GM13976 (cell line): ENCODE measurements at regions not wholly inside any gene's neighbourhood (a gene's known extent, or its start where the extent isn't known, plus 50 kb on each side); places are given as distances from the start of the nearest gene placed in this dataset.
"Not testable (repeated sequence)": the region's sequence is repeated elsewhere in the genome, so short reads cannot be mapped to it uniquely, and the experiment has no call there.

ENCODE experiments used
- DNase-seq: peaks from one replicate; pipeline ENCODE4 v3.0.0; 2012; ENCODE audit warnings: low spot score
- in situ Hi-C: fragments of 300-500 bp; cut with MboI; formaldehyde crosslinking; loops from one replicate; pipeline ENCODE4 v1.12.0; 2022; ENCODE audit warnings: low sequenced_read_pairs, mixed read lengths, inconsistent platforms; ENCODE audit not compliant: unreplicated experiment
- TF ChIP-seq, protein P1 (sequence below): IDR thresholded peaks from 2 replicates; pipeline ENCODE4 v1.5.1; 2012; ENCODE audit warnings: borderline replicate concordance, mild to moderate bottlenecking; ENCODE audit not compliant: insufficient read depth; ENCODE audit errors: extremely low read depth, missing control alignments, control extremely low read depth

DNA sequence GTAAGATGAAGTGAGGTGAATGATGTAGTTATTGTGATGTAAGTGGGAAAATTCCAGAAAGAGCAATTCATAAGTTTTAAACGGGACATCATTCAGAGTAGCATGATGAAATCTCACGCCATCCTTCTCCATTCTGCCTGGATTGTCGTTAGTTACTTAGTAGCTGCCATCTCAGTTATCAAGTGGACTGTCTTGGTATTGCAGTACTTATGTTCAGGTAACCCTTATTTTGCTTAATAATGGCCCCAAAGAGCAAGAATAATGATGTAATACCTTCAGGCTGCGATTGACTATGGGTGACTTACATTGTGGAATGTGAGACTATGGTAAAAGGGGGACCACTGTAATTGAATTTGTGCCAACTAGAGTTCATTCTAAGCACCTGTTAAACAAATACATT, 234.1 kb upstream of the TOM1L1 start:
- in situ Hi-C loops, result no loop called here
- TF ChIP-seq, protein P1, sequence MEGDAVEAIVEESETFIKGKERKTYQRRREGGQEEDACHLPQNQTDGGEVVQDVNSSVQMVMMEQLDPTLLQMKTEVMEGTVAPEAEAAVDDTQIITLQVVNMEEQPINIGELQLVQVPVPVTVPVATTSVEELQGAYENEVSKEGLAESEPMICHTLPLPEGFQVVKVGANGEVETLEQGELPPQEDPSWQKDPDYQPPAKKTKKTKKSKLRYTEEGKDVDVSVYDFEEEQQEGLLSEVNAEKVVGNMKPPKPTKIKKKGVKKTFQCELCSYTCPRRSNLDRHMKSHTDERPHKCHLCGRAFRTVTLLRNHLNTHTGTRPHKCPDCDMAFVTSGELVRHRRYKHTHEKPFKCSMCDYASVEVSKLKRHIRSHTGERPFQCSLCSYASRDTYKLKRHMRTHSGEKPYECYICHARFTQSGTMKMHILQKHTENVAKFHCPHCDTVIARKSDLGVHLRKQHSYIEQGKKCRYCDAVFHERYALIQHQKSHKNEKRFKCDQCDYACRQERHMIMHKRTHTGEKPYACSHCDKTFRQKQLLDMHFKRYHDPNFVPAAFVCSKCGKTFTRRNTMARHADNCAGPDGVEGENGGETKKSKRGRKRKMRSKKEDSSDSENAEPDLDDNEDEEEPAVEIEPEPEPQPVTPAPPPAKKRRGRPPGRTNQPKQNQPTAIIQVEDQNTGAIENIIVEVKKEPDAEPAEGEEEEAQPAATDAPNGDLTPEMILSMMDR, result no peak
- no peak for DNase-seq

DNA sequence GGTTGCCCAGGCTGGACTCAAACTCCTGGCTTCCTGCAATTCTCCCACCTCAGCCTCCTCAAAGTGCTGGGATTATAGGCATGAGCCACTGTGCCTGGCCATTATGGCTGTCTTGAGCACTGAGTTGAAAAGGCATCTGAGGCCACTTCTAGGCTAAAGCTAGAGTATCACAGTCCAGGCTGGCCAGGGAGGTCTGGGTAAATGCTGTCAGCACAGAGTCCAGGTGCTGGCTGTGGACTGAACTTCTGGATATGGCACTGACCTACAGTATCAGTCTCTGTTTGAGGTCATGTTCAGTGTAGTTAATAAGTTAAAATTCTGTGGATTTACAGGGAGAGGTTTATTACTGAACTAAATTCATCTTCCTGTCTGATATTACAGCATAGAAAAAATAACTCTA, 222.5 kb upstream of the TOM1L1 start:
- DNase-seq, result no peak
- TF ChIP-seq, protein P1, result no peak
- in situ Hi-C loops, result no loop called here

DNA sequence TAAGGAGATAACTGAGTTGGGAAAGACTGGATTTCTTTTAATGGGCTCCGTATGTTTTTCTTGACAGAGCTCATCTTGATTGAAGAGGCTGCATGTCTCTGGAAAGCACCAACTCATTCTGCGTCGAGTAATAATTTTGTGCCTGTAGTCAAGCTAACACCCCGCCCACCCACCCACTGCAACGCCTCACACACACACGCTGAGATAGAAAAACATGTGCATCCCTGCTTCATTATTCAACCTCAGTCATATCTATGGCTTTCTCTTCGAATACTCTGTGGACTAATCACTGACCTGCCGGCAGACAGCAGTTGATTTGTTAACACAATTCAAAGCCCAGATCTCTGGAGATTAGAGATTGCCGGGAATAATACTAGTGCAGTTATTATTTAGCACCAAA, 220.2 kb upstream of the TOM1L1 start:
- DNase-seq, result no peak
- TF ChIP-seq, protein P1, result no peak
- in situ Hi-C loops, result no loop called here

DNA sequence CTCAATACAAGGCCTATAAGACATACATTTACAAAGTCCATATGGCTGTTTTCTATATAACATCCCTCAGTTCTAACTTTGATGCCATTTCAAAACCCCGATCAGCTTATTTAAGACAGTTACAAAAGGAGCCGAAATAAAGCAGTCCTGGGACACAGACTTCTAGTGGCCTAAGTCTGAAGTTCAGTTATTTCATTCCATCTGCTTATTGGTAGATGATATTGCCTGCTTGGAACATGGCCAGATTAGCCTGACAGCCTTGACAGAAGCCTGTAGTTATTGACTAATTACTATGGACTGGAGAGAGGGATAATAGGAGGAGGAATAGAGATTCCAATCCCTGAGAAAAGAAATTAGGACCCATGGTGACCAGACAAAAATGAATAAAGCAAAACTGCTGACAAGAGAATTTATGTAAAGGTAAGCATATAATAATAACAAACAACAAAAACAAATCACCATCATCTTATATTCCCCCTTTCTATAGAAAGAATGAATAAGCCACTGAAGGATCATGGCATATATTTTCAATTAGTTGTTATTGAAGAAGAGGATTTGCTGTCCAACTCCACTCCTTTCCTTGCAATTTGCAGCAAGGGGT, 206.3 kb upstream of the TOM1L1 start:
- TF ChIP-seq, protein P1, result no peak
- DNase-seq, result no peak
- in situ Hi-C loops, result no loop called here

DNA sequence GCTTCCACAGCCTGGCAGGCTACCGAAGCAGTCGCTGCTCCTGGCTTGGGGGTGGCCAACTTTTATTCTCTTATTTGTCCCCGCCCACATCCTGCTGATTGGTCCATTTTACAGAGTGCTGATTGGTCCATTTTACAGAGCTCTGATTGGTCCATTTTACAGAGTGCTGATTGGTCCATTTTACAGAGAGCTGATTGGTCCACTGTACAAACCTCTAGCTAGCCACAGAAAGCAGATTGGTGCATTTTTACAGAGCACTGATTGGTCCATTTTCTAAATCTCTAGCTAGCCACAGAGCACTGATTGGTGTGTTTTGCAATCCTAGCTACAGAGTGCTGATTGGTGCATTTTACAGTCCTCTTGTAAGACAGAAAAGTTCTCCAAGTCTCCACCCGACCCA, 187.9 kb upstream of the TOM1L1 start:
- in situ Hi-C loops, result loop anchor here (25.0 kb wide), 1 partner anchor 100 kb away; no protein-coding TSS in a partner anchor
- not testable (repeated sequence) for DNase-seq

DNA sequence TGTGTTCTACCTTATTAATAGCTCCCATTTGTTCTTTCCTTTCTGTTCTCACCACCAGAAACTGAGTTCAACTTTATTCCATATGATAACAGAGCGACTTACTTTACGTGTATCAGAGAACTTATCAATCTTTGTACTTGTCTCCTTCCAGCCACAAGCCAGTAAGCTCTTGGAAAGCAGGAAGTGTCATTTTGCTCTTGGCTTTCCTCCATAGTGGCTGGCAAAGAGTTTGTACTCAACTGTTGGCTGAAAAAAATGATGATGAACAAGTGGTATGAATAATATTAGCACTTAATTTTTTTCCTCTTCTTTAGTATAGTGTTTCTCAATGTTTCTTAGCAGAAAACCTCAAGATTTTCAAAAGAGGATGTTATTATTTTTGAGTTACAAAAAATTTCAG, 182.4 kb upstream of the TOM1L1 start:
- TF ChIP-seq, protein P1, result no peak
- in situ Hi-C loops, result loop anchor here (25.0 kb wide), 1 partner anchor 94 kb away; no protein-coding TSS in a partner anchor
- DNase-seq, result no peak

DNA sequence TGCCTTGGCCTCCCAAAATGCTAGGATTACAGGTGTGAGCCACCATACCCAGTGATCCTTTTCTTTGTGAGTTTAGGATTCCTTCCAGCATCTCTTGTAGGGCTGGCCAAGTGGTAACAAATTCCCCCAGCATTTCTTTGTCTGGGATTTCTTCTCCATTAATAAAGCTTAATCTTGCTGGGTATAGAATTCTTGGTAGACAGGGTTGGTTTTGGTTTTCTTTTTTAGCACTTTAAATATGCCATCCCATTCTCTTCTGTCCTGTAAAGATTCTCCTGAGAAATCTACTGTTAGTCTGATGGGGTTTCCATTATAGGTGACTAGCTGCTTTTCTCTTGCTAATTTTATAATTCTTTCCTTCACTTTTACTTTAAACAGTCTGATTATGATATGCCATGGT, 173.0 kb upstream of the TOM1L1 start:
- no peak for DNase-seq
- TF ChIP-seq, protein P1, result no peak
- in situ Hi-C loops, result no loop called here
